Thyroid gland (tissue), 4 donors: ENCODE measurements at regions not wholly inside any gene's neighbourhood (a gene's known extent, or its start where the extent isn't known, plus 50 kb on each side); places are given as distances from the start of the nearest gene placed in this dataset.
"Not testable (repeated sequence)": the region's sequence is repeated elsewhere in the genome, so short reads cannot be mapped to it uniquely, and the experiment has no call there.

ENCODE experiments used
- DNase-seq, 2 donors: peaks; one replicate each; pipeline ENCODE4 v3.0.0-alpha.2; 2019
- H3K27ac ChIP-seq, 3 donors: fragments of 200-600 bp; sonication (generic); 1 replicate in 2 of 3; 2 replicates in 1 of 3; pipeline ENCODE4 v1.5.1; 2016 to 2019; ENCODE audit warnings: mild to moderate bottlenecking in 1 of 3, moderate library complexity in 1 of 3
- H3K27me3 ChIP-seq: fragments of 200-600 bp; sonication (generic); one replicate; pipeline ENCODE4 v1.5.1; 2019
- H3K36me3 ChIP-seq, 2 donors: fragments of 200-600 bp; sonication (generic); one replicate each; pipeline ENCODE4 v1.5.1; 2016 to 2019
- H3K4me1 ChIP-seq, 2 donors: fragments of 200-600 bp; sonication (generic); one replicate each; pipeline ENCODE4 v1.5.1; 2017 to 2019
- H3K4me3 ChIP-seq, 3 donors: fragments of 200-600 bp; sonication (generic); replicated peaks in 1 of 3; 1 replicate in 2 of 3; 2 replicates in 1 of 3; pipeline ENCODE4 v1.5.1; 2016; ENCODE audit warnings: mild to moderate bottlenecking in 1 of 3
- H3K9me3 ChIP-seq: fragments of 200-600 bp; sonication (generic); one replicate; pipeline ENCODE4 v1.5.1; 2017
- CTCF ChIP-seq, 6 experiments: fragments of 200-600 bp in 3 of 6; fragments of 450-650 bp in 3 of 6; sonication (generic) in 3 of 6; IDR thresholded peaks; one replicate each; pipeline ENCODE4 v1.5.1; 2016 to 2019; ENCODE audit warnings: antibody characterized with exemption in 6 of 6, mild to moderate bottlenecking in 2 of 6, inconsistent platforms in 1 of 6, moderate library complexity in 1 of 6
- POLR2A ChIP-seq, 2 donors: fragments of 450-650 bp; IDR thresholded peaks; one replicate each; pipeline ENCODE4 v1.6.1; 2017; ENCODE audit warnings: antibody characterized with exemption in 2 of 2, mild to moderate bottlenecking in 2 of 2, moderate library complexity in 1 of 2
- WGBS, 2 donors: methylation state at CpG; one replicate each; pipeline ENCODE4 v1.1.5; 2017; 5-methylcytosine and 5-hydroxymethylcytosine counted together
- intact Hi-C: fragments of 100-400 bp; cut with DNase I; formaldehyde crosslinking; loops from one replicate; pipeline ENCODE4 v1.15.1; 2023

GRCh38 chr9:11190719-11191118 lies 577.9 kb upstream of the PTPRD start:
- Histone ChIP-seq H3K4me3 (no peak overlapping the region), H3K27me3 (no peaks in the 10 kb centered on the region), H3K9me3 (no peaks in the 10 kb centered on the region), H3K36me3 (no peaks in the 10 kb centered on the region), H3K4me1 (no peaks in the 10 kb centered on the region), H3K27ac (no peak overlapping the region)
- DNase-seq: no peak
- intact Hi-C loops: no loop called here
- WGBS, 2 donors: 63 to 78% methylated on average over 1 of the region's 1 CpG
- TF ChIP-seq CTCF (IDR thresholded peaks at IDR 0.05) (no peak), POLR2A (IDR thresholded peaks at IDR 0.05) (no peak)

DNA sequence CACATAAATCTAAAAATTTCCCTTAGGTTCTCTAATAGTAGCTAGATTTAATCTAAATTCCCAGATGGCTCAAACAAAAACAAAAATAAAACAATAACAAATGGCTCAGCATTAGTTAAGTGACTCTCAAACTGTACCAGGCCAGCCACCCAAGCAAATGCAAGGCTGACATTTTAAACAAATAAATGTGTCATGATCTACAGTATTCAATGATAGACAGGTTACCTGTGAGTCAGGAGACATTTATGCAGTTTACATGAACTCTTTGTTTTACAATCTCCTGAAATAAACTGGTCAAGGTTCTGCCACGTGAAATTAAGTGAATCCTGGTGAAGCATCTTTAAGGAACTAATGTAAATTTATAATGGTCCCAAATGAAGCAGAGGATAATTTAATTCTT lies 580.2 kb upstream of the PTPRD start:
- H3K4me3 ChIP-seq: no peak overlapping the region
- H3K27ac ChIP-seq: no peak overlapping the region
- H3K4me1 ChIP-seq: no peaks in the 10 kb centered on the region
- intact Hi-C loops: no loop called here
- DNase-seq: no peak
- WGBS, 2 donors: 77 to 78% methylated on average over 1 of the region's 1 CpG
- TF ChIP-seq POLR2A (IDR thresholded peaks at IDR 0.05) (no peak), CTCF (IDR thresholded peaks at IDR 0.05) (no peak)
- no peaks in the 10 kb centered on the region for H3K27me3 ChIP-seq
- H3K36me3 ChIP-seq: no peaks in the 10 kb centered on the region
- H3K9me3 ChIP-seq: no peaks in the 10 kb centered on the region

- Histone ChIP-seq H3K27ac (no peak overlapping the region), H3K4me1 (no peaks in the 10 kb centered on the region), H3K9me3 (no peaks in the 10 kb centered on the region), H3K27me3 (no peaks in the 10 kb centered on the region), H3K4me3 (no peak overlapping the region), H3K36me3 (no peaks in the 10 kb centered on the region)
- DNase-seq: no peak
- TF ChIP-seq CTCF (IDR thresholded peaks at IDR 0.05): no peak
- no peak for TF ChIP-seq POLR2A (IDR thresholded peaks at IDR 0.05)
- 86 to 90% methylated on average over 1 of the region's 1 CpG for WGBS, 2 donors
- intact Hi-C loops: no loop called here
Measured at GRCh38 chr9:11194246-11194645, 581.4 kb upstream of the PTPRD start.

DNA sequence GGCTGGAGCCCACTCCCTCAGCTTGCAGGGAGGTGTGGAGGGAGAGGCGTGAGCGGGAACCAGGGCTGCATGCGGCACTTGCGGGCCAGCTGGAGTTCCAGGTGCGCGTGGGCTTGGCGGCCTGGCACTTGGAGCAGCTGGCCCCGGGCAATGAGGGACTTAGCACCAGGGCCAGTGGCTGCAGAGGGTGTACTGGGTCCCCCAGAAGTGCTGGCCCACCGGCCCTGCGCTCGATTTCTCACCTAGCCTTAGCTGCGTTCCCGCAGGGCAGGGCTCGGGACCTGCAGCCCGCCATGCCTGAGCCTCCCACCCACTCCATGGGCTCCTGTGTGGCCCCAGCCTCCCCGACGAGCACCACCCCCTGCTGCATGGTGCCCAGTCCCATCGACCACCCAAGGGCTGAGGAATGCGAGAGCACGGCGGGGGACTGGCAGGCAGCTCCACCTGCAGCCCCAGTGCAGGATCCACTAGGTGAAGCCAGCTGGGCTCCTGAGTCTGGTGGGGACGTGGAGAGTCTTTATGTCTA lies 584.1 kb upstream of the PTPRD start:
- H3K27ac ChIP-seq, intact Hi-C loops, H3K4me1 ChIP-seq, H3K9me3 ChIP-seq, H3K4me3 ChIP-seq, H3K27me3 ChIP-seq, H3K36me3 ChIP-seq, DNase-seq: not testable (repeated sequence)
- 94 to 96% methylated on average over 11 to 12 of the region's 22 CpGs for WGBS, 2 donors

DNA sequence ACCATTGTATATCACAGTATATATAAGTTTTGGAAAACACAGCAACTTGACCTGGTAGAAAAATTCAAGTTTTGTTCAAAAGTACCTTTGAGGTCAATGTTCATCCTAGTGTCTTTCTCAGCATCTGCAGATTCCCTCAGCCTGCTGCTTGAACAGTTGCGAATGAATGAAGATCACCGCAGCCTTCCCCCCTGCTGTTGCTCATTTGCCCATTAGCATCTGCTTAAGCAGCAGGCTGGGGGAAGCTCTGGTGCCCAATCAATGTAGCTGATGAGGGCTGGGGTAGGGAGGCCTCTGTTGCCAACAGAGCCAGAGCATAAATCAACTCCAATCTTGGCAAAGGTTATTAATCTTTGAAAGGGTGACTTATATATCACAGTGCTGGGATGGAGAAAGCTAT lies 586.5 kb upstream of the PTPRD start:
- H3K27me3 ChIP-seq: no peaks in the 10 kb centered on the region
- no peak for DNase-seq
- no peak overlapping the region for H3K4me3 ChIP-seq
- WGBS, 2 donors: 69 to 71% methylated on average over 2 of the region's 2 CpGs
- H3K27ac ChIP-seq: no peak overlapping the region
- no peaks in the 10 kb centered on the region for H3K9me3 ChIP-seq
- TF ChIP-seq POLR2A (IDR thresholded peaks at IDR 0.05) (no peak), CTCF (IDR thresholded peaks at IDR 0.05) (no peak)
- intact Hi-C loops: no loop called here
- no peaks in the 10 kb centered on the region for H3K4me1 ChIP-seq
- no peaks in the 10 kb centered on the region for H3K36me3 ChIP-seq

GRCh38 chr9:11204521-11204920 lies 591.7 kb upstream of the PTPRD start:
- Histone ChIP-seq H3K9me3 (no peaks in the 10 kb centered on the region), H3K27me3 (no peaks in the 10 kb centered on the region), H3K27ac (no peak overlapping the region), H3K36me3 (no peaks in the 10 kb centered on the region), H3K4me3 (no peak overlapping the region), H3K4me1 (no peaks in the 10 kb centered on the region)
- TF ChIP-seq CTCF (IDR thresholded peaks at IDR 0.05) (no peak), POLR2A (IDR thresholded peaks at IDR 0.05) (no peak)
- no peak for DNase-seq
- intact Hi-C loops: no loop called here
- WGBS, 2 donors: 72 to 79% methylated on average over 3 of the region's 3 CpGs
